ENCODE measurements at regions not wholly inside any gene's neighbourhood (a gene's known extent, or its start where the extent isn't known, plus 50 kb on each side); places are given as distances from the start of the nearest gene placed in this dataset.

GRCh38 chr4:180336494-180337090 lies 1906.6 kb upstream of the TENM3 start:
- TF ChIP-seq CTCF (IDR thresholded peaks at IDR 0.05; ENCODE audit: insufficient read depth, low read length): no peak
- no peak for TF ChIP-seq SPI1 (IDR thresholded peaks at IDR 0.05; ENCODE audit: borderline replicate concordance, low read depth)
- TF ChIP-seq POLR2AphosphoS5 (IDR thresholded peaks at IDR 0.05; ENCODE audit: low read depth): no peak
- TF ChIP-seq GABPA (IDR thresholded peaks at IDR 0.05; ENCODE audit: low read depth): no peak
- TF ChIP-seq REST (IDR thresholded peaks at IDR 0.05; ENCODE audit: insufficient replicate concordance, low read depth): no peak
- H3K4me3 ChIP-seq (replicated peaks; ENCODE audit: insufficient read depth, low read length): no peak overlapping the region
- no peak for DNase-seq (ENCODE audit: low read depth in 1 of 2, low spot score in 1 of 2)
- no peak overlapping the region for H3K27ac ChIP-seq (replicated peaks)
- H3K27me3 ChIP-seq (ENCODE audit: insufficient read depth, poor library complexity, severe bottlenecking): no peaks in the 10 kb centered on the region

- H3K4me3 ChIP-seq (replicated peaks; ENCODE audit: insufficient read depth, low read length): no peak overlapping the region
- H3K27me3 ChIP-seq (ENCODE audit: insufficient read depth, poor library complexity, severe bottlenecking): no peaks in the 10 kb centered on the region
- no peak for DNase-seq (ENCODE audit: low read depth in 1 of 2, low spot score in 1 of 2)
- no peak overlapping the region for H3K27ac ChIP-seq (replicated peaks)
- TF ChIP-seq REST (IDR thresholded peaks at IDR 0.05; ENCODE audit: insufficient replicate concordance, low read depth) (no peak), SPI1 (IDR thresholded peaks at IDR 0.05; ENCODE audit: borderline replicate concordance, low read depth) (no peak), CTCF (IDR thresholded peaks at IDR 0.05; ENCODE audit: insufficient read depth, low read length) (no peak), GABPA (IDR thresholded peaks at IDR 0.05; ENCODE audit: low read depth) (no peak), POLR2AphosphoS5 (IDR thresholded peaks at IDR 0.05; ENCODE audit: low read depth) (no peak)
Measured at GRCh38 chr4:180341926-180342325, 1901.3 kb upstream of the TENM3 start.

GRCh38 chr4:180350901-180351300 lies 1892.3 kb upstream of the TENM3 start:
- TF ChIP-seq GABPA (IDR thresholded peaks at IDR 0.05; ENCODE audit: low read depth) (no peak), CTCF (IDR thresholded peaks at IDR 0.05; ENCODE audit: insufficient read depth, low read length) (no peak), POLR2AphosphoS5 (IDR thresholded peaks at IDR 0.05; ENCODE audit: low read depth) (no peak), REST (IDR thresholded peaks at IDR 0.05; ENCODE audit: insufficient replicate concordance, low read depth) (no peak), SPI1 (IDR thresholded peaks at IDR 0.05; ENCODE audit: borderline replicate concordance, low read depth) (no peak)
- Histone ChIP-seq H3K27me3 (ENCODE audit: insufficient read depth, poor library complexity, severe bottlenecking) (no peaks in the 10 kb centered on the region), H3K27ac (replicated peaks) (no peak overlapping the region), H3K4me3 (replicated peaks; ENCODE audit: insufficient read depth, low read length) (no peak overlapping the region)
- DNase-seq (ENCODE audit: low read depth in 1 of 2, low spot score in 1 of 2): no peak

All from HL-60 (cell line).